ENCODE measurements at regions not wholly inside any gene's neighbourhood (a gene's known extent, or its start where the extent isn't known, plus 50 kb on each side); places are given as distances from the start of the nearest gene placed in this dataset.

GRCh38 chr19:32256341-32256975 is 89.0 kb upstream of the ZNF507 start:
- DNase-seq: no peak
- H3K9me3 Mint-ChIP-seq: no peaks in the 10 kb centered on the region
- H3K27ac Mint-ChIP-seq: no peak overlapping the region
- no peak overlapping the region for H3K4me3 Mint-ChIP-seq
- no peaks in the 10 kb centered on the region for H3K36me3 Mint-ChIP-seq
- no peaks in the 10 kb centered on the region for H3K4me1 Mint-ChIP-seq
- peaks cover 0 to 5% (median 2%) of the 10 kb centered on the region in 3 donors for H3K27me3 Mint-ChIP-seq (ENCODE audit: low read depth in 3 of 3)

- Mint-ChIP-seq H3K27ac (no peak overlapping the region), H3K4me3 (no peak overlapping the region), H3K27me3 (ENCODE audit: low read depth in 3 of 3) (peaks cover 0 to 5% (median 2%) of the 10 kb centered on the region in 3 donors), H3K4me1 (no peaks in the 10 kb centered on the region), H3K36me3 (no peaks in the 10 kb centered on the region), H3K9me3 (no peaks in the 10 kb centered on the region)
- no peak for DNase-seq
Measured at GRCh38 chr19:32257326-32258073, 87.9 kb upstream of the ZNF507 start.

GRCh38 chr19:32258167-32258566 is 87.2 kb upstream of the ZNF507 start:
- H3K4me1 Mint-ChIP-seq: no peaks in the 10 kb centered on the region

GRCh38 chr19:32264568-32264967 is 80.8 kb upstream of the ZNF507 start:
- no peak for DNase-seq
- no peaks in the 10 kb centered on the region for H3K36me3 Mint-ChIP-seq
- H3K9me3 Mint-ChIP-seq: no peaks in the 10 kb centered on the region
- H3K27me3 Mint-ChIP-seq (ENCODE audit: low read depth in 3 of 3): peaks cover 4 to 5% (median 4%) of the 10 kb centered on the region in 3 donors
- no peak overlapping the region for H3K27ac Mint-ChIP-seq
- no peak overlapping the region for H3K4me3 Mint-ChIP-seq
- H3K4me1 Mint-ChIP-seq: no peaks in the 10 kb centered on the region

More at GRCh38 chr19:32258167-32258566, 87.2 kb upstream of the ZNF507 start:
- Mint-ChIP-seq H3K36me3 (no peaks in the 10 kb centered on the region), H3K9me3 (no peaks in the 10 kb centered on the region), H3K4me3 (no peak overlapping the region), H3K27ac (no peak overlapping the region), H3K27me3 (ENCODE audit: low read depth in 3 of 3) (peaks cover 2 to 5% (median 5%) of the 10 kb centered on the region in 3 donors)
- DNase-seq: no peak

- H3K4me1 Mint-ChIP-seq: no peaks in the 10 kb centered on the region
- H3K9me3 Mint-ChIP-seq: no peaks in the 10 kb centered on the region
- no peak overlapping the region for H3K27ac Mint-ChIP-seq
- no peak overlapping the region for H3K4me3 Mint-ChIP-seq
- H3K36me3 Mint-ChIP-seq: no peaks in the 10 kb centered on the region
- DNase-seq: no peak
- H3K27me3 Mint-ChIP-seq (ENCODE audit: low read depth in 3 of 3): peaks cover 4 to 8% (median 7%) of the 10 kb centered on the region in 3 donors
Measured at GRCh38 chr19:32265995-32266394, 79.4 kb upstream of the ZNF507 start.

GRCh38 chr19:32266460-32266859 is 79.0 kb upstream of the ZNF507 start:
- H3K9me3 Mint-ChIP-seq: no peaks in the 10 kb centered on the region
- no peak overlapping the region for H3K4me3 Mint-ChIP-seq
- H3K4me1 Mint-ChIP-seq: no peaks in the 10 kb centered on the region
- DNase-seq: no peak
- no peak overlapping the region for H3K27ac Mint-ChIP-seq
- peaks cover 4 to 8% (median 7%) of the 10 kb centered on the region in 3 donors for H3K27me3 Mint-ChIP-seq (ENCODE audit: low read depth in 3 of 3)
- H3K36me3 Mint-ChIP-seq: no peaks in the 10 kb centered on the region

- H3K9me3 Mint-ChIP-seq: no peaks in the 10 kb centered on the region
- H3K27me3 Mint-ChIP-seq (ENCODE audit: low read depth in 3 of 3): peaks cover 4 to 10% (median 5%) of the 10 kb centered on the region in 3 donors
- no peaks in the 10 kb centered on the region for H3K4me1 Mint-ChIP-seq
- DNase-seq: no peak
- H3K4me3 Mint-ChIP-seq: no peak overlapping the region
- H3K27ac Mint-ChIP-seq: no peak overlapping the region
- no peaks in the 10 kb centered on the region for H3K36me3 Mint-ChIP-seq
Measured at GRCh38 chr19:32268381-32268780, 77.0 kb upstream of the ZNF507 start.

- no peak overlapping the region for H3K27ac Mint-ChIP-seq
- no peak for DNase-seq
- H3K9me3 Mint-ChIP-seq: peaks cover 0 to 2% (median 0%) of the 10 kb centered on the region in 6 donors
- no peaks in the 10 kb centered on the region for H3K4me1 Mint-ChIP-seq
- no peak overlapping the region for H3K4me3 Mint-ChIP-seq
- H3K36me3 Mint-ChIP-seq: no peaks in the 10 kb centered on the region
- H3K27me3 Mint-ChIP-seq (ENCODE audit: low read depth in 3 of 3): peaks cover 3 to 8% (median 7%) of the 10 kb centered on the region in 3 donors
Measured at GRCh38 chr19:32269831-32270230, 75.6 kb upstream of the ZNF507 start.

- Mint-ChIP-seq H3K27me3 (ENCODE audit: low read depth in 3 of 3) (peaks cover 3 to 8% (median 7%) of the 10 kb centered on the region in 3 donors), H3K4me1 (no peaks in the 10 kb centered on the region), H3K27ac (no peak overlapping the region), H3K4me3 (no peak overlapping the region), H3K36me3 (no peaks in the 10 kb centered on the region), H3K9me3 (peaks cover 0 to 2% (median 0%) of the 10 kb centered on the region in 6 donors)
- DNase-seq: no peak
Measured at GRCh38 chr19:32273483-32273882, 71.9 kb upstream of the ZNF507 start.

GRCh38 chr19:32287086-32287485 is 58.3 kb upstream of the ZNF507 start:
- H3K36me3 Mint-ChIP-seq: no peaks in the 10 kb centered on the region
- no peaks in the 10 kb centered on the region for H3K4me1 Mint-ChIP-seq
- no peak for DNase-seq
- no peaks in the 10 kb centered on the region for H3K9me3 Mint-ChIP-seq
- H3K27me3 Mint-ChIP-seq (ENCODE audit: low read depth in 3 of 3): peaks cover 5 to 11% (median 9%) of the 10 kb centered on the region in 3 donors
- no peak overlapping the region for H3K27ac Mint-ChIP-seq
- no peak overlapping the region for H3K4me3 Mint-ChIP-seq

GRCh38 chr19:32287811-32288227 is 57.6 kb upstream of the ZNF507 start:
- Mint-ChIP-seq H3K27ac (no peak overlapping the region), H3K27me3 (ENCODE audit: low read depth in 3 of 3) (peaks cover 1 to 11% (median 6%) of the 10 kb centered on the region in 3 donors)
- no peak for DNase-seq

GRCh38 chr19:32289566-32290210 is 55.7 kb upstream of the ZNF507 start:
- no peaks in the 10 kb centered on the region for H3K9me3 Mint-ChIP-seq
- H3K4me3 Mint-ChIP-seq: no peak overlapping the region
- no peaks in the 10 kb centered on the region for H3K4me1 Mint-ChIP-seq
- peaks cover 1 to 7% (median 7%) of the 10 kb centered on the region in 3 donors for H3K27me3 Mint-ChIP-seq (ENCODE audit: low read depth in 3 of 3)
- H3K36me3 Mint-ChIP-seq: no peaks in the 10 kb centered on the region
- no peak for DNase-seq
- no peak overlapping the region for H3K27ac Mint-ChIP-seq

More at GRCh38 chr19:32287811-32288227, 57.6 kb upstream of the ZNF507 start:
- H3K9me3 Mint-ChIP-seq: no peaks in the 10 kb centered on the region
- no peaks in the 10 kb centered on the region for H3K4me1 Mint-ChIP-seq
- H3K4me3 Mint-ChIP-seq: no peak overlapping the region
- no peaks in the 10 kb centered on the region for H3K36me3 Mint-ChIP-seq

- H3K36me3 Mint-ChIP-seq: no peaks in the 10 kb centered on the region
- no peak for DNase-seq
- H3K4me1 Mint-ChIP-seq: no peaks in the 10 kb centered on the region
- no peak overlapping the region for H3K4me3 Mint-ChIP-seq
- no peak overlapping the region for H3K27ac Mint-ChIP-seq
- no peaks in the 10 kb centered on the region for H3K9me3 Mint-ChIP-seq
- peaks cover 1 to 7% (median 5%) of the 10 kb centered on the region in 3 donors for H3K27me3 Mint-ChIP-seq (ENCODE audit: low read depth in 3 of 3)
Measured at GRCh38 chr19:32291876-32292275, 53.5 kb upstream of the ZNF507 start.

GRCh38 chr19:32294871-32295438 is 50.5 kb upstream of the ZNF507 start:
- Mint-ChIP-seq H3K27me3 (ENCODE audit: low read depth in 3 of 3) (peaks cover 2 to 7% (median 3%) of the 10 kb centered on the region in 3 donors), H3K9me3 (peaks cover 0 to 3% (median 0%) of the 10 kb centered on the region in 6 donors), H3K27ac (no peak overlapping the region), H3K36me3 (no peaks in the 10 kb centered on the region), H3K4me3 (no peak overlapping the region), H3K4me1 (no peaks in the 10 kb centered on the region)
- no peak for DNase-seq
